ENCODE measurements at regions not wholly inside any gene's neighbourhood (a gene's known extent, or its start where the extent isn't known, plus 50 kb on each side); places are given as distances from the start of the nearest gene placed in this dataset.

DNA sequence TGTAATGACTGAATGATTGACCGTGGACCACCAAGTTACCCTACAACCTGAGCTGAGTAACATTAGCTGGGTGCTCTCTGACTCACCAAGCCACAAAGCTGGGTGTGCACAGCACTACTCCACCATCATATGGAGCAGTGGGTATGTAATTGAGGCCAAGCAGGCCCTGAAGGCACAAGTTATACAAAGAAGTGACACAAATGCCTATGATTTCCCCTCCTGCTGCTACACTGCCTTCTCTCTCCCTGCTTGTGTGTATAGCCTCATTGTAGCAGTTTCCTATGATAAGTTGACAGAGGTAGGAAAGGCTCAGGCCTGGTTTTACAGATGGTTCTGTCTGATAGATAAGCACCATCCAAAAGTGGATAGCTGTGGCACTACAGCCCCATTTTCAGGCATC lies 1327.2 kb upstream of the DDX18 start:
- Mint-ChIP-seq H3K36me3 (peaks cover 27% of the 10 kb centered on the region), H3K27me3 (ENCODE audit: low read depth) (no peaks in the 10 kb centered on the region), H3K27ac (no peak overlapping the region), H3K4me3 (no peak overlapping the region), H3K9me3 (peaks cover 74% of the 10 kb centered on the region), H3K4me1 (no peaks in the 10 kb centered on the region)
- ChIA-PET POLR2A (no interaction called here), CTCF (no interaction called here)
- DNase-seq (ENCODE audit: low spot score): no peak
- ATAC-seq: no peak
- no peak for TF ChIP-seq ATF3 (CRISPR knock-in tag; conservative IDR thresholded peaks at IDR 0.05)
- TF ChIP-seq HMGA2 (CRISPR knock-in tag; IDR thresholded peaks at IDR 0.05): no peak
- TF ChIP-seq TCF7 (CRISPR knock-in tag; IDR thresholded peaks at IDR 0.05; ENCODE audit: low read depth): no peak
- TF ChIP-seq ZNF671 (CRISPR knock-in tag; IDR thresholded peaks at IDR 0.05): no peak
- no peak for TF ChIP-seq NFYB (CRISPR knock-in tag; conservative IDR thresholded peaks at IDR 0.05; ENCODE audit: low read depth)
- no peak for TF ChIP-seq ZNF232 (CRISPR knock-in tag; IDR thresholded peaks at IDR 0.05)
- no peak for TF ChIP-seq FOXK1 (CRISPR knock-in tag; IDR thresholded peaks at IDR 0.05)
- no peak for TF ChIP-seq ESRRA (CRISPR knock-in tag; IDR thresholded peaks at IDR 0.05; ENCODE audit: borderline replicate concordance)
- TF ChIP-seq GTF2I (CRISPR knock-in tag; conservative IDR thresholded peaks at IDR 0.05): no peak
- no peak for TF ChIP-seq ELF4 (CRISPR knock-in tag; IDR thresholded peaks at IDR 0.05; ENCODE audit: low read depth)
- no peak for TF ChIP-seq IRF2 (CRISPR knock-in tag; IDR thresholded peaks at IDR 0.05; ENCODE audit: borderline replicate concordance, low read depth)
- TF ChIP-seq, protein P1, sequence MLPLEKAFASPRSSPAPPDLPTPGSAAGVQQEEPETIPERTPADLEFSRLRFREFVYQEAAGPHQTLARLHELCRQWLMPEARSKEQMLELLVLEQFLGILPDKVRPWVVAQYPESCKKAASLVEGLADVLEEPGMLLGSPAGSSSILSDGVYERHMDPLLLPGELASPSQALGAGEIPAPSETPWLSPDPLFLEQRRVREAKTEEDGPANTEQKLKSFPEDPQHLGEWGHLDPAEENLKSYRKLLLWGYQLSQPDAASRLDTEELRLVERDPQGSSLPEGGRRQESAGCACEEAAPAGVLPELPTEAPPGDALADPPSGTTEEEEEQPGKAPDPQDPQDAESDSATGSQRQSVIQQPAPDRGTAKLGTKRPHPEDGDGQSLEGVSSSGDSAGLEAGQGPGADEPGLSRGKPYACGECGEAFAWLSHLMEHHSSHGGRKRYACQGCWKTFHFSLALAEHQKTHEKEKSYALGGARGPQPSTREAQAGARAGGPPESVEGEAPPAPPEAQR (CRISPR knock-in tag; IDR thresholded peaks at IDR 0.05): no peak
- no peak for TF ChIP-seq E2F4 (CRISPR knock-in tag; IDR thresholded peaks at IDR 0.05; ENCODE audit: borderline replicate concordance, low read depth)
- TF ChIP-seq STAT6 (CRISPR knock-in tag; conservative IDR thresholded peaks at IDR 0.05; ENCODE audit: low read depth): no peak
- no peak for TF ChIP-seq FOXJ3 (CRISPR knock-in tag; IDR thresholded peaks at IDR 0.05; ENCODE audit: borderline replicate concordance)

GRCh38 chr2:116489292-116489691 lies 1325.2 kb upstream of the DDX18 start:
- no peak for TF ChIP-seq ZNF232 (CRISPR knock-in tag; IDR thresholded peaks at IDR 0.05)
- TF ChIP-seq NR3C1 (CRISPR knock-in tag; conservative IDR thresholded peaks at IDR 0.05; ENCODE audit: low read depth): no peak
- TF ChIP-seq HMGXB4 (CRISPR knock-in tag; IDR thresholded peaks at IDR 0.05): no peak
- TF ChIP-seq, protein P2, sequence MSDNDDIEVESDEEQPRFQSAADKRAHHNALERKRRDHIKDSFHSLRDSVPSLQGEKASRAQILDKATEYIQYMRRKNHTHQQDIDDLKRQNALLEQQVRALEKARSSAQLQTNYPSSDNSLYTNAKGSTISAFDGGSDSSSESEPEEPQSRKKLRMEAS (CRISPR knock-in tag; IDR thresholded peaks at IDR 0.05): no peak
- TF ChIP-seq ZMAT4 (CRISPR knock-in tag; IDR thresholded peaks at IDR 0.05): no peak
- Mint-ChIP-seq H3K4me3 (no peak overlapping the region), H3K36me3 (peaks cover 27% of the 10 kb centered on the region), H3K27ac (no peak overlapping the region), H3K9me3 (peaks cover 83% of the 10 kb centered on the region), H3K4me1 (no peaks in the 10 kb centered on the region), H3K27me3 (ENCODE audit: low read depth) (no peaks in the 10 kb centered on the region)
- ATAC-seq: no peak
- POLR2A ChIA-PET: no interaction called here
- no peak for DNase-seq (ENCODE audit: low spot score)
- CTCF ChIA-PET: no interaction called here
